AG04450 (cell line): ENCODE measurements at regions not wholly inside any gene's neighbourhood (a gene's known extent, or its start where the extent isn't known, plus 50 kb on each side); places are given as distances from the start of the nearest gene placed in this dataset.
"Not testable (repeated sequence)": the region's sequence is repeated elsewhere in the genome, so short reads cannot be mapped to it uniquely, and the experiment has no call there.

ENCODE experiments used
- CTCF ChIA-PET: fragments of 300-600, 350-600 bp; formaldehyde crosslinking; extraction: SDS; loops from one replicate; lab custom pipeline; 2022; ENCODE audit warnings: antibody characterized with exemption, inconsistent platforms; lab: Charles Lee
- POLR2A ChIA-PET: fragments of 350-600 bp; formaldehyde crosslinking; extraction: SDS; loops from one replicate; lab custom pipeline; 2021; ENCODE audit warnings: antibody characterized with exemption, inconsistent platforms; lab: Yijun Ruan, JAX
- DNase-seq: peaks from one replicate; pipeline ENCODE4 v3.0.0-alpha.2; 2011; ENCODE audit warnings: low read depth, low spot score
- H3K27ac ChIP-seq: one replicate; pipeline ENCODE4 v1.5.1; 2012; ENCODE audit warnings: low read depth, low read length, control low read depth
- H3K27me3 ChIP-seq: one replicate; pipeline ENCODE4 v1.6.0; 2012; ENCODE audit warnings: low read length; ENCODE audit not compliant: control insufficient read depth, insufficient read depth
- H3K4me3 ChIP-seq: 2 replicates; pipeline ENCODE4 v1.5.1; 2011; ENCODE audit warnings: mild to moderate bottlenecking, low read depth, low read length, control low read depth
- H3K9me3 ChIP-seq: 2 replicates; pipeline ENCODE4 v1.5.1; 2012; ENCODE audit warnings: low read length; ENCODE audit not compliant: control insufficient read depth, insufficient read depth
- TF ChIP-seq, protein P1 (sequence below): IDR thresholded peaks from 2 replicates; pipeline ENCODE4 v1.5.1; 2011; ENCODE audit warnings: low read depth, low read length, control low read depth, inconsistent platforms

DNA sequence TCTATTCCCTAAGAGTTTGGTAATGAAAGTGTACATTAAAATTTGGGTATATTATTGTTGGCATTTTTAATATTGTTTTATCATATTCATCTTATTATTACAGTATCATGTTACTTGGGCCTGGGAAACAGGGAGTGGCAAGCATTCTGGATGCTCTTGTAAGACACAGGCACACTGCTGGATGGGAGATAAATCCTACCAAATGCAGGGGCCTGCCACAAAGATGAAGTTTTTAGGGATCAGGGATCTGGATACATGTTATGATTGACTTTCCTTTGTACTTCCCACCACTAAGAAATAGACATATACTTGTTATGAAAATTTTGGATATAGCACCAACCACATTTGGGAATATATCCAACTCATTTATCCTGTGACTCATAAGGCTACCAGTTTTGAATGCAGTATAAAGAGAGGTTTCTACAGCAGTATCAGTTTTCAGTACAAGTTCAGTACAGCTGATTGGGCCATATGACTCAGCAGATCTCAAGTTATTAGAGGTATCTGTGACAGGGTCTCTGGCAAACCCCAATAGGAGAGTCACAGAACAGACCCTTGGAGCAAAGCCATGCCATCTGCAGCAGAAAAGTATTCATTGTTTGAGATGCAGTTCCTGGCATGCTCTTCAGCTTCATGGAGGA lies 360.1 kb downstream of the DMAC1 start:
- peak; percentile 10 for DNase-seq
- CTCF ChIA-PET = no interaction called here
- TF ChIP-seq, protein P1, sequence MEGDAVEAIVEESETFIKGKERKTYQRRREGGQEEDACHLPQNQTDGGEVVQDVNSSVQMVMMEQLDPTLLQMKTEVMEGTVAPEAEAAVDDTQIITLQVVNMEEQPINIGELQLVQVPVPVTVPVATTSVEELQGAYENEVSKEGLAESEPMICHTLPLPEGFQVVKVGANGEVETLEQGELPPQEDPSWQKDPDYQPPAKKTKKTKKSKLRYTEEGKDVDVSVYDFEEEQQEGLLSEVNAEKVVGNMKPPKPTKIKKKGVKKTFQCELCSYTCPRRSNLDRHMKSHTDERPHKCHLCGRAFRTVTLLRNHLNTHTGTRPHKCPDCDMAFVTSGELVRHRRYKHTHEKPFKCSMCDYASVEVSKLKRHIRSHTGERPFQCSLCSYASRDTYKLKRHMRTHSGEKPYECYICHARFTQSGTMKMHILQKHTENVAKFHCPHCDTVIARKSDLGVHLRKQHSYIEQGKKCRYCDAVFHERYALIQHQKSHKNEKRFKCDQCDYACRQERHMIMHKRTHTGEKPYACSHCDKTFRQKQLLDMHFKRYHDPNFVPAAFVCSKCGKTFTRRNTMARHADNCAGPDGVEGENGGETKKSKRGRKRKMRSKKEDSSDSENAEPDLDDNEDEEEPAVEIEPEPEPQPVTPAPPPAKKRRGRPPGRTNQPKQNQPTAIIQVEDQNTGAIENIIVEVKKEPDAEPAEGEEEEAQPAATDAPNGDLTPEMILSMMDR = no peak
- POLR2A ChIA-PET = no interaction called here
- Histone ChIP-seq H3K27ac (no peak overlapping the region), H3K4me3 (no peak overlapping the region), H3K27me3 (no peaks in the 10 kb centered on the region), H3K9me3 (no peaks in the 10 kb centered on the region)

DNA sequence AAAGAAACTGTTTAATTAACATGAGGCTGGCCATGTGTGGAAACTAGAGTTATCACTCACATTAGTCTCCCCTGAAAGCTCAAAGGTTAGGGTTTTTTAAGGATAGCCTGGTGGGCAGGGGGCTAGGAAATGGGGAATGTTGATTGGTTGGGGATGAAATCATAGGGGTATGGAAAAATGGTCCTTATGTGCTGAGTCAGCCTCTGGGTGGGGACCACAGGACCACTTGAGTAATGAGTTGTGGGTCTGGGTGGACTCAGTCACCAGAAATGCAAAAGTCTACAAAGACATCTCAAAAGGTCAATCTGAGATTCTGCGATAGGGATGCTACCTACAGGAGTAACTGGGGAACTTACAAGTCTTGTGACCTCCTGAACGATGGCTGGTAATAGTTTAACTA lies 362.8 kb downstream of the DMAC1 start:
- no peaks in the 10 kb centered on the region for H3K9me3 ChIP-seq
- ChIA-PET CTCF (no interaction called here), POLR2A (no interaction called here)
- no peak for DNase-seq
- no peaks in the 10 kb centered on the region for H3K27me3 ChIP-seq
- no peak overlapping the region for H3K4me3 ChIP-seq
- TF ChIP-seq, protein P1 = no peak
- H3K27ac ChIP-seq = no peak overlapping the region

DNA sequence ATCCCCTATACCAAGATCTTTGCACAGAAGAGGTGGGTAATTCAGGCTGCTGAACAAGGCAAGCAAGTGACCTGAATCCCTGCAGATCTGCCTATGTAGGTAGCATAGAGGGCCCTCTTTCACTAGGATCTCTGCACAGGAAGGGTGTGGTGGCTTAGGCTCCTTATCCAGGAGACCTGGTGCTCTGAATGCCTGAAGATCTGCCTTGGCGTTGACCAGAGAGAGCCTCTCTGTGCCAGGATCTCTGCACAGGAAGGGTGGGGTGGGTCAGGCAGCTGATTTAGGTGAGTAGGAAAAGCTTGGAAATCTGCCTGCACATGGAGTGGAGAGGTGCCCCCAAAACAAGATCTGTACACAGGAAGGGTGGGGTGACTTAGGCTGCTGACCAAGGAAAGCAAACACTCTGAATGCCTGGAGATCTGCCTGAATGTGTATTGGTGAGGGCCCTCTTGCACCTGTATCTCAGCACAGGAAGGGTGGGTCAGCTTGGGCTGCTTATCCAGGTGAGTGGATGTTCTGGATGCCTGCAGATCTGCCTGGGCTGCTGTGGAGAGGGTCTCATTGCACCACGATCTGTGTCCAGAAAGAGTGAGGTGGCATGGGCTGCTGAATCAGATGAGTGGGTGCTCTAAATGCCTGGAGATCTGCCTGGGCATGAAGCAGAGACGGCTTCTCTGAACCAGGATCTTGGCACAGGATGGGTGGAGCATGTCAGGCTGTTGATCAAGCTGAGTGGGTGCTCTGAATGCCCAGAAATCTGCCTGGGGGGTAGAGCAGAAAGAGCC lies 365.9 kb downstream of the DMAC1 start:
- TF ChIP-seq, protein P1 = no peak
- Histone ChIP-seq H3K9me3 (no peaks in the 10 kb centered on the region), H3K27me3 (no peaks in the 10 kb centered on the region), H3K4me3 (no peak overlapping the region), H3K27ac (no peak overlapping the region)
- ChIA-PET POLR2A (no interaction called here), CTCF (no interaction called here)
- no peak for DNase-seq

DNA sequence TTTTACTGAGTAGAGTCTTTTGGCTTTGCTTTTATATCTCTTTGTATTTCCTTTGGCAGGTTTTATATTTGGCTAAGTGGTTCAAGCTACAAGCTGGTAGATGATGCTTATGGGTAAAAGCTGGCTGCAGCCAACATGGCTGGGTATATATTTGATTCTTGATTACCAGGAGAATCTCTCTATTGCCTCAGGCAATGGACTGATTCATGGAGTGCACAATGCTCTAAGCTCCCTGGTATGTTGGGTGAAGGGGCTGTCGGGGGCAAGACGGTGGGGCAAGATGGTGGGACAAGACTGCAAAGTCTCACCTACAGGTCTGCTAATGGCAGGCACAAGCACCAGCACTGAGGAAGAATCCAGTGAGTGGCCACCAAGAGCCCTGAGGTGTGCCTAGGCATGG lies 366.6 kb downstream of the DMAC1 start:
- H3K27me3 ChIP-seq = no peaks in the 10 kb centered on the region
- no peak overlapping the region for H3K4me3 ChIP-seq
- TF ChIP-seq, protein P1 = no peak
- H3K9me3 ChIP-seq = no peaks in the 10 kb centered on the region
- H3K27ac ChIP-seq = no peak overlapping the region
- no peak for DNase-seq
- ChIA-PET POLR2A (no interaction called here), CTCF (no interaction called here)

DNA sequence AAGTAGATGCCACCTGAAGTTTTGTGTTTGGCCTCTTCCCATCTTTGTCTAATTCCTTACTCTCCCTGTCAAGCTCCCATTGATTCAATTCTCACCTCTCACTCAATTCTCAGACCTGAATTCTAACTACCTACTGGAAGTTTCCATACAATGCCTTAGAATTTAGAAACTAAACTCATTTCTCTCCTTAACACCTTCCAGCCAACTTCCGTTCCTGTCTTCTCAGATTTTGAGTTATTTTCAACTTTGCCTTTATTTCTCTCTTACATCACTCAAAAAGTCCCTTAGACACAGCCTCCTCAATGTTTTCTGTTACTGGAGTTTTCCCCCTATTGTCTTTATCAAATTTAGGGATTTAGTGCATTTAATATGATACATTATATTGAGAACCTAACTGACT lies 382.2 kb downstream of the DMAC1 start:
- POLR2A ChIA-PET, DNase-seq, H3K27me3 ChIP-seq, CTCF ChIA-PET, H3K27ac ChIP-seq, H3K4me3 ChIP-seq, H3K9me3 ChIP-seq: not testable (repeated sequence)
